Hypothalamus (tissue), 51 donors: ENCODE measurements at regions not wholly inside any gene's neighbourhood (a gene's known extent, or its start where the extent isn't known, plus 50 kb on each side); places are given as distances from the start of the nearest gene placed in this dataset.
"Not testable (repeated sequence)": the region's sequence is repeated elsewhere in the genome, so short reads cannot be mapped to it uniquely, and the experiment has no call there.

Source experiments
- DNase-seq, 51 donors: peaks; one replicate each; lab custom pipeline; 2025; lab: John Stamatoyannopoulos, UW

- DNase-seq, result no peak
Measured at GRCh38 chr16:50497592-50497991, 50.6 kb upstream of the NKD1 start.

- no peak for DNase-seq
Measured at GRCh38 chr16:50496990-50497389, 51.2 kb upstream of the NKD1 start.

GRCh38 chr16:50495673-50496072, 52.5 kb upstream of the NKD1 start:
- DNase-seq, result no peak

GRCh38 chr16:50494501-50495491, 53.4 kb upstream of the NKD1 start:
- no peak for DNase-seq

- no peak for DNase-seq
Measured at GRCh38 chr16:50491516-50491915, 56.7 kb upstream of the NKD1 start.

- DNase-seq, result no peak
Measured at GRCh38 chr16:50490828-50491227, 57.4 kb upstream of the NKD1 start.

GRCh38 chr16:50489182-50489581, 59.0 kb upstream of the NKD1 start:
- no peak for DNase-seq

- no peak for DNase-seq
Measured at GRCh38 chr16:50487528-50487927, 60.7 kb upstream of the NKD1 start.

GRCh38 chr16:50486162-50486561, 62.0 kb upstream of the NKD1 start:
- DNase-seq, result not testable (repeated sequence)

GRCh38 chr16:50485232-50485631, 63.0 kb upstream of the NKD1 start:
- DNase-seq, result no peak

- no peak for DNase-seq
Measured at GRCh38 chr16:50482271-50482670, 65.9 kb upstream of the NKD1 start.

- peak in 3 of 51 donors; percentile 23 to 64 (median 28) for DNase-seq
Measured at GRCh38 chr16:50480206-50480605, 68.0 kb upstream of the NKD1 start.

GRCh38 chr16:50479771-50480170, 68.4 kb upstream of the NKD1 start:
- DNase-seq, result no peak

- DNase-seq, result no peak
Measured at GRCh38 chr16:50478773-50479149, 69.4 kb upstream of the NKD1 start.

- DNase-seq, result no peak
Measured at GRCh38 chr16:50478075-50478772, 70.0 kb upstream of the NKD1 start.

GRCh38 chr16:50476486-50477255, 71.5 kb upstream of the NKD1 start:
- DNase-seq, result no peak

GRCh38 chr16:50475170-50475569, 73.0 kb upstream of the NKD1 start:
- no peak for DNase-seq

GRCh38 chr16:50474138-50474537, 74.1 kb upstream of the NKD1 start:
- no peak for DNase-seq

GRCh38 chr16:50473356-50473945, 74.7 kb upstream of the NKD1 start:
- DNase-seq, result no peak

- DNase-seq, result no peak
Measured at GRCh38 chr16:50472472-50472871, 75.7 kb upstream of the NKD1 start.

GRCh38 chr16:50470687-50471086, 77.5 kb upstream of the NKD1 start:
- DNase-seq, result no peak
